SU-DHL-6 (cell line): ENCODE measurements at regions not wholly inside any gene's neighbourhood (a gene's known extent, or its start where the extent isn't known, plus 50 kb on each side); places are given as distances from the start of the nearest gene placed in this dataset.

Experiments
- EZH2phosphoT487 ChIP-seq: fragments of 200-600 bp; sonication (generic), shearing (Covaris generic); conservative IDR thresholded peaks from 2 replicates; pipeline ENCODE4 v1.6.1; 2018; ENCODE audit warnings: mild to moderate bottlenecking, antibody characterized with exemption, low read length, moderate library complexity, mixed read lengths
- TF ChIP-seq, protein P1 (sequence below): fragments of 200-600 bp; sonication (generic); IDR thresholded peaks from one replicate; pipeline ENCODE4 v1.5.1; 2017; ENCODE audit warnings: antibody characterized with exemption, mild to moderate bottlenecking, low read length, moderate library complexity; ENCODE audit not compliant: insufficient read depth, poor library complexity, severe bottlenecking

- TF ChIP-seq, protein P1, sequence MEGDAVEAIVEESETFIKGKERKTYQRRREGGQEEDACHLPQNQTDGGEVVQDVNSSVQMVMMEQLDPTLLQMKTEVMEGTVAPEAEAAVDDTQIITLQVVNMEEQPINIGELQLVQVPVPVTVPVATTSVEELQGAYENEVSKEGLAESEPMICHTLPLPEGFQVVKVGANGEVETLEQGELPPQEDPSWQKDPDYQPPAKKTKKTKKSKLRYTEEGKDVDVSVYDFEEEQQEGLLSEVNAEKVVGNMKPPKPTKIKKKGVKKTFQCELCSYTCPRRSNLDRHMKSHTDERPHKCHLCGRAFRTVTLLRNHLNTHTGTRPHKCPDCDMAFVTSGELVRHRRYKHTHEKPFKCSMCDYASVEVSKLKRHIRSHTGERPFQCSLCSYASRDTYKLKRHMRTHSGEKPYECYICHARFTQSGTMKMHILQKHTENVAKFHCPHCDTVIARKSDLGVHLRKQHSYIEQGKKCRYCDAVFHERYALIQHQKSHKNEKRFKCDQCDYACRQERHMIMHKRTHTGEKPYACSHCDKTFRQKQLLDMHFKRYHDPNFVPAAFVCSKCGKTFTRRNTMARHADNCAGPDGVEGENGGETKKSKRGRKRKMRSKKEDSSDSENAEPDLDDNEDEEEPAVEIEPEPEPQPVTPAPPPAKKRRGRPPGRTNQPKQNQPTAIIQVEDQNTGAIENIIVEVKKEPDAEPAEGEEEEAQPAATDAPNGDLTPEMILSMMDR = no peak
- no peak for TF ChIP-seq EZH2phosphoT487
Measured at GRCh38 chr2:41759880-41760279, 287.9 kb upstream of the PKDCC start.
